CD4-positive, alpha-beta T cell (primary cell): ENCODE measurements at regions not wholly inside any gene's neighbourhood (a gene's known extent, or its start where the extent isn't known, plus 50 kb on each side); places are given as distances from the start of the nearest gene placed in this dataset.

ENCODE experiments used
- ATAC-seq: fragments of 200-7000 bp; cut with Tn5 transposase; one replicate; pipeline ENCODE4 v1.10.0; 2022; ENCODE audit warnings: mild to moderate bottlenecking; ENCODE audit not compliant: poor library complexity
- CTCF ChIA-PET: fragments of 350-600 bp; sonication (Branson Sonifier 250); formaldehyde crosslinking; loops from one replicate; lab custom pipeline; 2021; ENCODE audit warnings: antibody characterized with exemption, inconsistent platforms; lab: Charles Lee
- POLR2A ChIA-PET: fragments of 350-600 bp; sonication (Branson Sonifier 250); formaldehyde crosslinking; loops from one replicate; lab custom pipeline; 2021; ENCODE audit warnings: antibody characterized with exemption, inconsistent platforms; lab: Charles Lee
- DNase-seq, 14 experiments: peaks; one replicate each; pipeline ENCODE4 v3.0.0-alpha.2; 2013 to 2020; ENCODE audit warnings: mixed read lengths in 2 of 14
- H3K27ac ChIP-seq, 2 donors: one replicate each; pipeline versions ENCODE4 v1.5.1 to v1.7.0; 2013; ENCODE audit warnings: low read length in 2 of 2, low read depth in 1 of 2, mild to moderate bottlenecking in 1 of 2
- H3K27me3 ChIP-seq, 2 experiments: 1 replicate in 1 of 2; 2 replicates in 1 of 2; pipeline versions ENCODE4 v1.6.1 to v1.7.0; 2013; ENCODE audit warnings: low read length in 2 of 2, control low read depth in 1 of 2, mild to moderate bottlenecking in 1 of 2, moderate library complexity in 1 of 2; ENCODE audit not compliant: insufficient read depth in 2 of 2, control insufficient read depth in 1 of 2
- H3K36me3 ChIP-seq: one replicate; pipeline ENCODE4 v1.6.1; 2013; ENCODE audit warnings: low read length, control low read depth; ENCODE audit not compliant: insufficient read depth
- H3K4me1 ChIP-seq: one replicate; pipeline ENCODE4 v1.6.1; 2013; ENCODE audit warnings: low read length, control low read depth; ENCODE audit not compliant: insufficient read depth
- H3K4me3 ChIP-seq: one replicate; pipeline ENCODE4 v1.5.1; 2013; ENCODE audit warnings: mild to moderate bottlenecking, low read length, moderate library complexity
- H3K9me3 ChIP-seq, 2 experiments: 1 replicate in 1 of 2; 2 replicates in 1 of 2; pipeline versions ENCODE4 v1.6.1 to v1.7.0; 2013; ENCODE audit warnings: low read length in 2 of 2, mild to moderate bottlenecking in 2 of 2, control low read depth in 1 of 2, moderate library complexity in 1 of 2; ENCODE audit not compliant: control insufficient read depth in 1 of 2, insufficient read depth in 1 of 2
- H3K27ac Mint-ChIP-seq: one replicate; pipeline ENCODE4 v1.8.0; 2020; ENCODE audit warnings: mixed read lengths
- H3K27me3 Mint-ChIP-seq: one replicate; pipeline ENCODE4 v1.8.0; 2021; ENCODE audit warnings: mixed read lengths
- H3K36me3 Mint-ChIP-seq: one replicate; pipeline ENCODE4 v1.8.0; 2021; ENCODE audit warnings: low read depth, mixed read lengths
- H3K4me1 Mint-ChIP-seq: one replicate; pipeline ENCODE4 v1.8.0; 2021; ENCODE audit warnings: low read depth, mixed read lengths
- H3K4me3 Mint-ChIP-seq: one replicate; pipeline ENCODE4 v1.8.0; 2020; ENCODE audit warnings: mild to moderate bottlenecking, mixed read lengths
- H3K9me3 Mint-ChIP-seq: one replicate; pipeline ENCODE4 v1.8.0; 2020; ENCODE audit warnings: mixed read lengths
- CTCF ChIP-seq: fragments of 200-600 bp; IDR thresholded peaks from one replicate; pipeline ENCODE4 v1.8.0; 2022; ENCODE audit warnings: antibody characterized with exemption, mild to moderate bottlenecking
- intact Hi-C, 2 experiments: fragments of 100-400 bp; cut with DNase I in 1 of 2; cut with micrococcal nuclease in 1 of 2; formaldehyde crosslinking; loops; one replicate each; pipeline versions ENCODE4 v1.15.1 to v1.9.0; 2023 to 2025; cut with DNase I, micrococcal nuclease

GRCh38 chr6:21836277-21836676 lies 242.7 kb downstream of the SOX4 start:
- no peaks in the 10 kb centered on the region for H3K27me3 ChIP-seq
- intact Hi-C loops = loop anchor here in 1 of 2 experiments (5.0 kb wide), 1 partner anchor 664 kb away; no protein-coding TSS in a partner anchor
- TF ChIP-seq CTCF = no peak
- H3K9me3 ChIP-seq = peaks cover 0 to 8% of the 10 kb centered on the region in 2 experiments
- ATAC-seq = no peak
- ChIA-PET POLR2A (interaction anchor here (0.5 to 0.6 kb wide), 2 partner anchors 29 to 54 kb away, joined by 3 to 4 read pairs; no protein-coding TSS in a partner anchor), CTCF (interaction anchor here (0.6 kb wide), 1 partner anchor 1499 kb away, joined by 3 read pairs; no protein-coding TSS in a partner anchor)
- H3K4me1 ChIP-seq = no peaks in the 10 kb centered on the region
- H3K4me1 Mint-ChIP-seq = peaks cover 3% of the 10 kb centered on the region
- DNase-seq = no peak
- H3K4me3 Mint-ChIP-seq = no peak overlapping the region
- H3K27ac ChIP-seq = no peak overlapping the region
- H3K9me3 Mint-ChIP-seq = no peaks in the 10 kb centered on the region
- H3K4me3 ChIP-seq = no peak overlapping the region
- no peaks in the 10 kb centered on the region for H3K27me3 Mint-ChIP-seq
- H3K36me3 Mint-ChIP-seq = no peaks in the 10 kb centered on the region
- no peaks in the 10 kb centered on the region for H3K36me3 ChIP-seq
- H3K27ac Mint-ChIP-seq = no peak overlapping the region

- no peaks in the 10 kb centered on the region for H3K4me1 Mint-ChIP-seq
Observed at GRCh38 chr6:21836772-21837425, 243.3 kb downstream of the SOX4 start.

GRCh38 chr6:21840428-21840827 lies 246.9 kb downstream of the SOX4 start:
- H3K27me3 Mint-ChIP-seq = no peaks in the 10 kb centered on the region
- intact Hi-C loops = no loop called here

More at GRCh38 chr6:21836772-21837425, 243.3 kb downstream of the SOX4 start:
- intact Hi-C loops = loop anchor here in 1 of 2 experiments (5.0 kb wide), 1 partner anchor 665 kb away; no protein-coding TSS in a partner anchor
- Mint-ChIP-seq H3K9me3 (no peaks in the 10 kb centered on the region), H3K27ac (no peak overlapping the region), H3K27me3 (no peaks in the 10 kb centered on the region), H3K4me3 (no peak overlapping the region), H3K36me3 (no peaks in the 10 kb centered on the region)
- no peak overlapping the region for H3K27ac ChIP-seq
- H3K27me3 ChIP-seq = no peaks in the 10 kb centered on the region
- H3K4me1 ChIP-seq = no peaks in the 10 kb centered on the region
- no peak overlapping the region for H3K4me3 ChIP-seq
- DNase-seq (no peak), ATAC-seq (no peak)
- CTCF ChIA-PET = no interaction called here
- POLR2A ChIA-PET = interaction anchor here (0.5 kb wide), 1 partner anchor 54 kb away, joined by 3 read pairs; no protein-coding TSS in a partner anchor
- H3K9me3 ChIP-seq = peaks cover 0 to 8% of the 10 kb centered on the region in 2 experiments
- no peaks in the 10 kb centered on the region for H3K36me3 ChIP-seq
- no peak for TF ChIP-seq CTCF

More at GRCh38 chr6:21840428-21840827, 246.9 kb downstream of the SOX4 start:
- no peak for TF ChIP-seq CTCF
- Histone ChIP-seq H3K4me1 (no peaks in the 10 kb centered on the region), H3K27ac (no peak overlapping the region), H3K4me3 (no peak overlapping the region), H3K36me3 (no peaks in the 10 kb centered on the region), H3K9me3 (peaks cover 0 to 3% of the 10 kb centered on the region in 2 experiments), H3K27me3 (no peaks in the 10 kb centered on the region)
- H3K27ac Mint-ChIP-seq = no peak overlapping the region
- ChIA-PET CTCF (no interaction called here), POLR2A (no interaction called here)
- H3K9me3 Mint-ChIP-seq = no peaks in the 10 kb centered on the region
- H3K4me3 Mint-ChIP-seq = no peak overlapping the region
- ATAC-seq (no peak), DNase-seq (no peak)
- H3K36me3 Mint-ChIP-seq = no peaks in the 10 kb centered on the region
- H3K4me1 Mint-ChIP-seq = no peaks in the 10 kb centered on the region
